ENCODE measurements at regions not wholly inside any gene's neighbourhood (a gene's known extent, or its start where the extent isn't known, plus 50 kb on each side); places are given as distances from the start of the nearest gene placed in this dataset.

- Histone ChIP-seq H3K4me3 (ENCODE audit: low read depth, low read length) (no peak overlapping the region), H3K27ac (ENCODE audit: low read depth, low read length) (no peak overlapping the region), H3K27me3 (ENCODE audit: control insufficient read depth, insufficient read depth, low read length) (no peaks in the 10 kb centered on the region), H3K9me3 (ENCODE audit: control insufficient read depth, insufficient read depth, low read length) (peaks cover 33% of the 10 kb centered on the region)
- CTCF ChIA-PET = no interaction called here
- TF ChIP-seq CTCF (IDR thresholded peaks at IDR 0.05; ENCODE audit: low read depth, low read length) = no peak
- DNase-seq (ENCODE audit: low read depth, low spot score) = no peak
- POLR2A ChIA-PET = no interaction called here
Measured at GRCh38 chr16:48930951-48931553, 321.1 kb upstream of the N4BP1 start.

- no peaks in the 10 kb centered on the region for H3K27me3 ChIP-seq (ENCODE audit: control insufficient read depth, insufficient read depth, low read length)
- ChIA-PET CTCF (no interaction called here), POLR2A (no interaction called here)
- H3K27ac ChIP-seq (ENCODE audit: low read depth, low read length) = no peak overlapping the region
- no peak for DNase-seq (ENCODE audit: low read depth, low spot score)
- no peak for TF ChIP-seq CTCF (IDR thresholded peaks at IDR 0.05; ENCODE audit: low read depth, low read length)
- no peak overlapping the region for H3K4me3 ChIP-seq (ENCODE audit: low read depth, low read length)
- H3K9me3 ChIP-seq (ENCODE audit: control insufficient read depth, insufficient read depth, low read length) = 0 out of 2 replicates have a peak, but pooled peaks cover 8% of the 10 kb centered on the region
Measured at GRCh38 chr16:48919791-48920190, 309.8 kb upstream of the N4BP1 start.

- POLR2A ChIA-PET = no interaction called here
Measured at GRCh38 chr16:48918520-48919258, 308.7 kb upstream of the N4BP1 start.

GRCh38 chr16:48916566-48916965 is 306.6 kb upstream of the N4BP1 start:
- no peaks in the 10 kb centered on the region for H3K27me3 ChIP-seq (ENCODE audit: control insufficient read depth, insufficient read depth, low read length)
- H3K9me3 ChIP-seq (ENCODE audit: control insufficient read depth, insufficient read depth, low read length) = no peaks in the 10 kb centered on the region
- no peak overlapping the region for H3K27ac ChIP-seq (ENCODE audit: low read depth, low read length)
- no peak for DNase-seq (ENCODE audit: low read depth, low spot score)
- ChIA-PET CTCF (no interaction called here), POLR2A (no interaction called here)
- TF ChIP-seq CTCF (IDR thresholded peaks at IDR 0.05; ENCODE audit: low read depth, low read length) = no peak
- H3K4me3 ChIP-seq (ENCODE audit: low read depth, low read length) = no peak overlapping the region

More at GRCh38 chr16:48918520-48919258, 308.7 kb upstream of the N4BP1 start:
- no peak for DNase-seq (ENCODE audit: low read depth, low spot score)
- Histone ChIP-seq H3K9me3 (ENCODE audit: control insufficient read depth, insufficient read depth, low read length) (0 out of 2 replicates have a peak, but pooled peaks cover 8% of the 10 kb centered on the region), H3K27ac (ENCODE audit: low read depth, low read length) (no peak overlapping the region), H3K27me3 (ENCODE audit: control insufficient read depth, insufficient read depth, low read length) (no peaks in the 10 kb centered on the region), H3K4me3 (ENCODE audit: low read depth, low read length) (no peak overlapping the region)
- CTCF ChIA-PET = interaction anchor here (0.5 kb wide), 1 partner anchor 92 kb away, joined by 4 read pairs; no protein-coding TSS in a partner anchor
- TF ChIP-seq CTCF (IDR thresholded peaks at IDR 0.05; ENCODE audit: low read depth, low read length) = no peak

GRCh38 chr16:48914070-48914469 is 304.1 kb upstream of the N4BP1 start:
- H3K9me3 ChIP-seq (ENCODE audit: control insufficient read depth, insufficient read depth, low read length) = no peaks in the 10 kb centered on the region
- POLR2A ChIA-PET = no interaction called here
- H3K27me3 ChIP-seq (ENCODE audit: control insufficient read depth, insufficient read depth, low read length) = no peaks in the 10 kb centered on the region
- TF ChIP-seq CTCF (IDR thresholded peaks at IDR 0.05; ENCODE audit: low read depth, low read length) = no peak
- no peak overlapping the region for H3K27ac ChIP-seq (ENCODE audit: low read depth, low read length)
- H3K4me3 ChIP-seq (ENCODE audit: low read depth, low read length) = no peak overlapping the region
- CTCF ChIA-PET = no interaction called here
- DNase-seq (ENCODE audit: low read depth, low spot score) = no peak
